ENCODE measurements at regions not wholly inside any gene's neighbourhood (a gene's known extent, or its start where the extent isn't known, plus 50 kb on each side); places are given as distances from the start of the nearest gene placed in this dataset.

DNA sequence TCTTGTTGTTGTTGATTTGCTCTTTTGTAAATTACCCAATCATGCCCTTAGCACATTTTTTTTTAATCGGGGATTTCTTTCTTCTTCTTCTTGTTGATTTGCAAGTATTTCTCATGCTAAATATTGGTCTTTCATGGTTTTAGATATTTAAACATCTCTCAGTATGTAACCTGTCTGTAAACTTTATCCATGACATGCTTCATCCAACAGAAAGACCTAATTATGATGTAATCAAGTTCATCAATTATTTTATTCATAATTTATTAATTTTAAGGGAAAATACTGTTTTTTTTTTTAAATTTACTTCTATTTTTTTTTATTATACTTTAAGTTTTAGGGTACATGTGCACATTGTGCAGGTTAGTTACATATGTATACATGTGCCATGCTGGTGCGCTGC is 69.8 kb downstream of the TNFSF18 start:
- FAIRE-seq, result no peak
- DNase-seq (ENCODE audit: low read depth), result no peak
- Histone ChIP-seq H3K36me3 (ENCODE audit: control insufficient read depth, insufficient read depth, low read length) (no peaks in the 10 kb centered on the region), H3K4me3 (ENCODE audit: low read depth, low read length) (no peak overlapping the region), H3K27me3 (ENCODE audit: control insufficient read depth, insufficient read depth, low read length) (no peaks in the 10 kb centered on the region)
- TF ChIP-seq, protein P1, sequence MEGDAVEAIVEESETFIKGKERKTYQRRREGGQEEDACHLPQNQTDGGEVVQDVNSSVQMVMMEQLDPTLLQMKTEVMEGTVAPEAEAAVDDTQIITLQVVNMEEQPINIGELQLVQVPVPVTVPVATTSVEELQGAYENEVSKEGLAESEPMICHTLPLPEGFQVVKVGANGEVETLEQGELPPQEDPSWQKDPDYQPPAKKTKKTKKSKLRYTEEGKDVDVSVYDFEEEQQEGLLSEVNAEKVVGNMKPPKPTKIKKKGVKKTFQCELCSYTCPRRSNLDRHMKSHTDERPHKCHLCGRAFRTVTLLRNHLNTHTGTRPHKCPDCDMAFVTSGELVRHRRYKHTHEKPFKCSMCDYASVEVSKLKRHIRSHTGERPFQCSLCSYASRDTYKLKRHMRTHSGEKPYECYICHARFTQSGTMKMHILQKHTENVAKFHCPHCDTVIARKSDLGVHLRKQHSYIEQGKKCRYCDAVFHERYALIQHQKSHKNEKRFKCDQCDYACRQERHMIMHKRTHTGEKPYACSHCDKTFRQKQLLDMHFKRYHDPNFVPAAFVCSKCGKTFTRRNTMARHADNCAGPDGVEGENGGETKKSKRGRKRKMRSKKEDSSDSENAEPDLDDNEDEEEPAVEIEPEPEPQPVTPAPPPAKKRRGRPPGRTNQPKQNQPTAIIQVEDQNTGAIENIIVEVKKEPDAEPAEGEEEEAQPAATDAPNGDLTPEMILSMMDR (IDR thresholded peaks at IDR 0.05; ENCODE audit: insufficient read depth, low read length, severe bottlenecking), result no peak

Data from bronchial epithelial cell (primary cell).